Naive thymus-derived CD4-positive, alpha-beta T cell (primary cell): ENCODE measurements at regions not wholly inside any gene's neighbourhood (a gene's known extent, or its start where the extent isn't known, plus 50 kb on each side); places are given as distances from the start of the nearest gene placed in this dataset.

Experiments
- ATAC-seq: fragments of 150-1000 bp; cut with Tn5 transposase; 2 replicates; pipeline ENCODE4 v1.10.0; 2021; ENCODE audit warnings: mild to moderate bottlenecking, moderate library complexity
- CTCF ChIA-PET: fragments of 350-600 bp; sonication (Branson Sonifier 250); formaldehyde crosslinking; loops from one replicate; lab custom pipeline; 2021; ENCODE audit warnings: antibody characterized with exemption; lab: Charles Lee
- POLR2A ChIA-PET: fragments of 350-600 bp; sonication (Branson Sonifier 250); formaldehyde crosslinking; loops from one replicate; lab custom pipeline; 2021; ENCODE audit warnings: antibody characterized with exemption, inconsistent platforms; lab: Charles Lee
- DNase-seq, 9 donors: peaks; one replicate each; pipeline versions ENCODE4 v3.0.0 to v3.0.0-alpha.2; 2020 to 2022; ENCODE audit warnings: mixed read lengths in 1 of 9
- H3K27ac ChIP-seq: one replicate; pipeline ENCODE4 v1.7.0; 2013; ENCODE audit warnings: mild to moderate bottlenecking, low read depth, low read length, moderate library complexity
- H3K27me3 ChIP-seq, 2 donors: one replicate each; pipeline ENCODE4 v1.7.0; 2013; ENCODE audit warnings: low read length in 2 of 2, mild to moderate bottlenecking in 2 of 2, moderate library complexity in 2 of 2; ENCODE audit not compliant: control insufficient read depth in 2 of 2, insufficient read depth in 2 of 2
- H3K36me3 ChIP-seq, 3 experiments: 1 replicate in 2 of 3; 2 replicates in 1 of 3; pipeline ENCODE4 v1.7.0; 2013; ENCODE audit warnings: low read length in 3 of 3, mild to moderate bottlenecking in 3 of 3, moderate library complexity in 1 of 3; ENCODE audit not compliant: insufficient read depth in 3 of 3, control insufficient read depth in 2 of 3
- H3K4me1 ChIP-seq, 2 donors: one replicate each; pipeline ENCODE4 v1.7.0; 2013; ENCODE audit warnings: low read length in 2 of 2, mild to moderate bottlenecking in 2 of 2, moderate library complexity in 1 of 2; ENCODE audit not compliant: control insufficient read depth in 2 of 2, insufficient read depth in 2 of 2
- H3K4me3 ChIP-seq: 2 replicates; pipeline ENCODE4 v1.7.0; 2013; ENCODE audit warnings: mild to moderate bottlenecking, low read length
- H3K9me3 ChIP-seq, 3 experiments: 1 replicate in 2 of 3; 2 replicates in 1 of 3; pipeline ENCODE4 v1.7.0; 2013; ENCODE audit warnings: low read length in 3 of 3; ENCODE audit not compliant: control insufficient read depth in 2 of 3
- H3K27ac Mint-ChIP-seq, 9 donors: one replicate each; pipeline ENCODE4 v1.8.0; 2020 to 2022; ENCODE audit warnings: mixed read lengths in 9 of 9, mild to moderate bottlenecking in 8 of 9, moderate library complexity in 5 of 9, inconsistent platforms in 2 of 9
- H3K27me3 Mint-ChIP-seq, 5 donors: one replicate each; pipeline ENCODE4 v1.8.0; 2021 to 2022; ENCODE audit warnings: mixed read lengths in 5 of 5, mild to moderate bottlenecking in 1 of 5
- H3K36me3 Mint-ChIP-seq, 5 donors: one replicate each; pipeline ENCODE4 v1.8.0; 2020 to 2022; ENCODE audit warnings: mixed read lengths in 5 of 5, mild to moderate bottlenecking in 3 of 5, inconsistent platforms in 1 of 5
- H3K4me1 Mint-ChIP-seq, 7 donors: one replicate each; pipeline ENCODE4 v1.8.0; 2020 to 2022; ENCODE audit warnings: mixed read lengths in 7 of 7, mild to moderate bottlenecking in 3 of 7, inconsistent platforms in 1 of 7
- H3K4me3 Mint-ChIP-seq, 10 donors: one replicate each; pipeline ENCODE4 v1.8.0; 2020 to 2022; ENCODE audit warnings: mild to moderate bottlenecking in 10 of 10, mixed read lengths in 10 of 10, moderate library complexity in 6 of 10, inconsistent platforms in 2 of 10
- H3K9me3 Mint-ChIP-seq, 11 donors: one replicate each; pipeline ENCODE4 v1.8.0; 2020 to 2022; ENCODE audit warnings: mixed read lengths in 11 of 11, mild to moderate bottlenecking in 4 of 11, inconsistent platforms in 1 of 11, moderate library complexity in 1 of 11
- intact Hi-C, 2 donors: fragments of 100-400 bp; cut with micrococcal nuclease; formaldehyde crosslinking; loops; one replicate each; pipeline ENCODE4 v1.15.1; 2023

GRCh38 chr22:34068001-34068400, 147.7 kb upstream of the LARGE1 start:
- POLR2A ChIA-PET: no interaction called here

GRCh38 chr22:34070051-34070450, 149.8 kb upstream of the LARGE1 start:
- Mint-ChIP-seq H3K27me3 (peaks cover 0 to 15% (median 8%) of the 10 kb centered on the region in 5 donors), H3K27ac (no peak overlapping the region), H3K4me1 (no peaks in the 10 kb centered on the region), H3K9me3 (peaks cover 0 to 11% (median 5%) of the 10 kb centered on the region in 11 donors), H3K4me3 (no peak overlapping the region), H3K36me3 (no peaks in the 10 kb centered on the region)
- CTCF ChIA-PET: no interaction called here
- Histone ChIP-seq H3K4me3 (no peak overlapping the region), H3K9me3 (no peaks in the 10 kb centered on the region), H3K27me3 (no peaks in the 10 kb centered on the region), H3K4me1 (no peaks in the 10 kb centered on the region), H3K27ac (no peak overlapping the region), H3K36me3 (no peaks in the 10 kb centered on the region)
- POLR2A ChIA-PET: no interaction called here
- ATAC-seq: no peak
- intact Hi-C loops: no loop called here
- DNase-seq: no peak

More at GRCh38 chr22:34068001-34068400, 147.7 kb upstream of the LARGE1 start:
- DNase-seq (no peak), ATAC-seq (no peak)
- Histone ChIP-seq H3K4me1 (no peaks in the 10 kb centered on the region), H3K27me3 (no peaks in the 10 kb centered on the region), H3K4me3 (no peak overlapping the region), H3K9me3 (no peaks in the 10 kb centered on the region), H3K27ac (no peak overlapping the region), H3K36me3 (no peaks in the 10 kb centered on the region)
- Mint-ChIP-seq H3K4me1 (no peaks in the 10 kb centered on the region), H3K27ac (no peak overlapping the region), H3K36me3 (no peaks in the 10 kb centered on the region), H3K4me3 (no peak overlapping the region), H3K27me3 (peaks cover 0 to 18% (median 8%) of the 10 kb centered on the region in 5 donors), H3K9me3 (peaks cover 0 to 15% (median 4%) of the 10 kb centered on the region in 11 donors)
- intact Hi-C loops: no loop called here
- CTCF ChIA-PET: no interaction called here

GRCh38 chr22:34070531-34070930, 150.3 kb upstream of the LARGE1 start:
- H3K36me3 ChIP-seq: no peaks in the 10 kb centered on the region
- Mint-ChIP-seq H3K27me3 (peaks cover 0 to 15% (median 8%) of the 10 kb centered on the region in 5 donors), H3K4me3 (no peak overlapping the region), H3K27ac (no peak overlapping the region), H3K9me3 (peaks cover 0 to 11% (median 5%) of the 10 kb centered on the region in 11 donors), H3K4me1 (no peaks in the 10 kb centered on the region), H3K36me3 (no peaks in the 10 kb centered on the region)
- intact Hi-C loops: no loop called here
- no peak for ATAC-seq
- no peaks in the 10 kb centered on the region for H3K27me3 ChIP-seq
- H3K4me3 ChIP-seq: no peak overlapping the region
- POLR2A ChIA-PET: no interaction called here
- no peak overlapping the region for H3K27ac ChIP-seq
- CTCF ChIA-PET: no interaction called here
- H3K9me3 ChIP-seq: no peaks in the 10 kb centered on the region
- no peaks in the 10 kb centered on the region for H3K4me1 ChIP-seq
- DNase-seq: no peak

- Histone ChIP-seq H3K27me3 (no peaks in the 10 kb centered on the region), H3K4me1 (no peaks in the 10 kb centered on the region), H3K9me3 (no peaks in the 10 kb centered on the region), H3K4me3 (no peak overlapping the region), H3K27ac (no peak overlapping the region), H3K36me3 (no peaks in the 10 kb centered on the region)
- H3K36me3 Mint-ChIP-seq: no peaks in the 10 kb centered on the region
- H3K4me3 Mint-ChIP-seq: no peak overlapping the region
- H3K27me3 Mint-ChIP-seq: peaks cover 0 to 15% (median 8%) of the 10 kb centered on the region in 5 donors
- H3K9me3 Mint-ChIP-seq: peaks cover 0 to 15% (median 4%) of the 10 kb centered on the region in 11 donors
- no peaks in the 10 kb centered on the region for H3K4me1 Mint-ChIP-seq
- POLR2A ChIA-PET: no interaction called here
- intact Hi-C loops: no loop called here
- no peak for ATAC-seq
- no peak overlapping the region for H3K27ac Mint-ChIP-seq
- no peak for DNase-seq
- CTCF ChIA-PET: no interaction called here
These were observed 152.3 kb upstream of the LARGE1 start for GRCh38 chr22:34072585-34072984.

GRCh38 chr22:34080433-34080832, 160.2 kb upstream of the LARGE1 start:
- Histone ChIP-seq H3K27me3 (no peaks in the 10 kb centered on the region), H3K27ac (no peak overlapping the region), H3K36me3 (no peaks in the 10 kb centered on the region), H3K4me1 (no peaks in the 10 kb centered on the region), H3K4me3 (no peak overlapping the region), H3K9me3 (no peaks in the 10 kb centered on the region)
- Mint-ChIP-seq H3K27me3 (peaks cover 0 to 6% (median 0%) of the 10 kb centered on the region in 5 donors), H3K4me1 (no peaks in the 10 kb centered on the region), H3K36me3 (no peaks in the 10 kb centered on the region), H3K27ac (no peak overlapping the region), H3K9me3 (peaks cover 0 to 18% (median 5%) of the 10 kb centered on the region in 11 donors), H3K4me3 (no peak overlapping the region)
- no peak for DNase-seq
- ChIA-PET POLR2A (no interaction called here), CTCF (no interaction called here)
- intact Hi-C loops: no loop called here
- ATAC-seq: no peak

GRCh38 chr22:34096770-34097169, 176.5 kb upstream of the LARGE1 start:
- Mint-ChIP-seq H3K4me1 (no peaks in the 10 kb centered on the region), H3K36me3 (peaks cover 0 to 4% (median 0%) of the 10 kb centered on the region in 5 donors), H3K27me3 (peaks cover 0 to 24% (median 9%) of the 10 kb centered on the region in 5 donors), H3K27ac (no peak overlapping the region), H3K9me3 (peaks cover 5 to 48% (median 18%) of the 10 kb centered on the region in 11 donors), H3K4me3 (no peak overlapping the region)
- ChIA-PET POLR2A (no interaction called here), CTCF (no interaction called here)
- Histone ChIP-seq H3K36me3 (no peaks in the 10 kb centered on the region), H3K27ac (no peak overlapping the region), H3K9me3 (no peaks in the 10 kb centered on the region), H3K4me3 (no peak overlapping the region), H3K27me3 (no peaks in the 10 kb centered on the region), H3K4me1 (no peaks in the 10 kb centered on the region)
- intact Hi-C loops: no loop called here
- DNase-seq (no peak), ATAC-seq (no peak)

GRCh38 chr22:34099278-34099677, 179.0 kb upstream of the LARGE1 start:
- no peak overlapping the region for H3K4me3 Mint-ChIP-seq
- no peaks in the 10 kb centered on the region for H3K4me1 Mint-ChIP-seq
- ATAC-seq (no peak), DNase-seq (no peak)
- no peak overlapping the region for H3K27ac ChIP-seq
- H3K9me3 ChIP-seq: no peaks in the 10 kb centered on the region
- H3K27me3 ChIP-seq: no peaks in the 10 kb centered on the region
- H3K9me3 Mint-ChIP-seq: peaks cover 0 to 47% (median 17%) of the 10 kb centered on the region in 11 donors
- H3K36me3 ChIP-seq: no peaks in the 10 kb centered on the region
- H3K4me1 ChIP-seq: no peaks in the 10 kb centered on the region
- intact Hi-C loops: no loop called here
- CTCF ChIA-PET: no interaction called here
- H3K36me3 Mint-ChIP-seq: peaks cover 0 to 4% (median 0%) of the 10 kb centered on the region in 5 donors
- peaks cover 0 to 19% (median 9%) of the 10 kb centered on the region in 5 donors for H3K27me3 Mint-ChIP-seq
- POLR2A ChIA-PET: no interaction called here
- no peak overlapping the region for H3K27ac Mint-ChIP-seq
- no peak overlapping the region for H3K4me3 ChIP-seq
